H1 (cell line): ENCODE measurements at regions not wholly inside any gene's neighbourhood (a gene's known extent, or its start where the extent isn't known, plus 50 kb on each side); places are given as distances from the start of the nearest gene placed in this dataset.

Experiments
- CTCF ChIA-PET: fragments of 300-600 bp; sonication (Branson Sonifier 250); formaldehyde crosslinking; loops from one replicate; lab custom pipeline; 2021; ENCODE audit not compliant: partially characterized antibody; lab: Charles Lee
- POLR2A ChIA-PET: fragments of 300-600 bp; sonication (Branson Sonifier 250); formaldehyde crosslinking; loops from one replicate; lab custom pipeline; 2021; ENCODE audit warnings: inconsistent platforms; ENCODE audit not compliant: partially characterized antibody; lab: Charles Lee
- DNase-seq, 2 experiments: peaks; one replicate each; pipeline versions ENCODE4 v3.0.0 to v3.0.0-alpha.2; 2010 to 2022; ENCODE audit warnings: low spot score in 2 of 2, low read depth in 1 of 2, mixed read lengths in 1 of 2
- FAIRE-seq: peaks from 2 replicates; lab custom pipeline; 2011; peaks lifted over from hg19 to GRCh38; lab: Jason Lieb, UNC
- H2AFZ ChIP-seq: 2 replicates; pipeline ENCODE4 v1.8.1; 2012; ENCODE audit warnings: low read length, inconsistent platforms
- H2AK5ac ChIP-seq: 2 replicates; pipeline ENCODE4 v1.6.1; 2013; ENCODE audit warnings: low read depth, low read length
- H2BK120ac ChIP-seq: replicated peaks from 2 replicates; pipeline ENCODE3; 2013; ENCODE audit warnings: low read depth, low read length, inconsistent platforms
- H2BK12ac ChIP-seq: 2 replicates; pipeline ENCODE4 v1.6.1; 2013; ENCODE audit warnings: low read depth, low read length
- H2BK15ac ChIP-seq: 2 replicates; pipeline ENCODE4 v1.6.1; 2013; ENCODE audit warnings: low read length
- H2BK20ac ChIP-seq: 2 replicates; pipeline ENCODE4 v1.6.1; 2013; ENCODE audit warnings: low read length
- H2BK5ac ChIP-seq: 2 replicates; pipeline ENCODE4 v1.6.1; 2013; ENCODE audit warnings: low read depth, low read length
- H3K14ac ChIP-seq: 2 replicates; pipeline ENCODE4 v1.6.1; 2013; ENCODE audit warnings: inconsistent platforms; ENCODE audit not compliant: insufficient read length
- H3K18ac ChIP-seq: 2 replicates; pipeline ENCODE4 v1.6.1; 2013; ENCODE audit warnings: low read length; ENCODE audit errors: extremely low read depth
- H3K23ac ChIP-seq: 2 replicates; pipeline ENCODE4 v1.6.1; 2013; ENCODE audit warnings: inconsistent platforms; ENCODE audit not compliant: insufficient read length
- H3K23me2 ChIP-seq: 2 replicates; pipeline ENCODE4 v1.6.1; 2013; ENCODE audit warnings: low read depth, low read length
- H3K27ac ChIP-seq: 2 replicates; pipeline ENCODE4 v1.6.1; 2011; ENCODE audit warnings: low read depth, low read length, inconsistent platforms
- H3K27me3 ChIP-seq, 4 experiments: replicated peaks in 1 of 4; 1 replicate in 1 of 4; 2 replicates in 3 of 4; pipeline versions ENCODE4 v1.6.1 to v1.8.1; 2011 to 2013; ENCODE audit warnings: low read length in 3 of 4, mild to moderate bottlenecking in 3 of 4, inconsistent platforms in 2 of 4, mixed read lengths in 2 of 4, moderate library complexity in 1 of 4; ENCODE audit not compliant: control insufficient read depth in 3 of 4, insufficient read depth in 3 of 4; ENCODE audit errors: extremely low read depth in 1 of 4
- H3K36me3 ChIP-seq, 4 experiments: 2 replicates each; pipeline versions ENCODE4 v1.6.1 to v1.8.1; 2011 to 2013; ENCODE audit warnings: mild to moderate bottlenecking in 4 of 4, low read length in 3 of 4, moderate library complexity in 2 of 4, control low read depth in 1 of 4, inconsistent platforms in 1 of 4; ENCODE audit not compliant: insufficient read depth in 4 of 4, control insufficient read depth in 2 of 4
- H3K4ac ChIP-seq: replicated peaks from 2 replicates; pipeline ENCODE3; 2013; ENCODE audit warnings: low read length, low read depth, mixed read lengths, inconsistent platforms; ENCODE audit not compliant: insufficient read length
- H3K4me1 ChIP-seq, 4 experiments: replicated peaks in 1 of 4; 1 replicate in 1 of 4; 2 replicates in 3 of 4; pipeline versions ENCODE4 v1.6.1 to v1.8.1; 2011 to 2013; ENCODE audit warnings: low read length in 3 of 4, inconsistent platforms in 2 of 4, mixed read lengths in 1 of 4; ENCODE audit not compliant: insufficient read depth in 4 of 4, control insufficient read depth in 3 of 4
- H3K4me2 ChIP-seq, 2 experiments: 2 replicates each; pipeline versions ENCODE4 v1.6.1 to v1.8.1; 2011 to 2013; ENCODE audit warnings: low read depth in 2 of 2, low read length in 2 of 2, control low read depth in 1 of 2, inconsistent platforms in 1 of 2, mild to moderate bottlenecking in 1 of 2; ENCODE audit not compliant: insufficient read depth in 1 of 2
- H3K4me3 ChIP-seq, 4 experiments: fragments of 200-600, 300-600 bp in 1 of 4; sonication (generic), shearing (Covaris generic), sonication (Bioruptor Twin) in 1 of 4; 2 replicates each; pipeline versions ENCODE4 v1.5.1 to v1.8.1; 2011 to 2016; ENCODE audit warnings: low read length in 4 of 4, low read depth in 3 of 4, control low read depth in 2 of 4, inconsistent platforms in 2 of 4, mild to moderate bottlenecking in 2 of 4, mixed read lengths in 1 of 4, moderate library complexity in 1 of 4; ENCODE audit not compliant: insufficient read depth in 2 of 4; ENCODE audit errors: extremely low read depth in 1 of 4
- H3K56ac ChIP-seq: replicated peaks from 2 replicates; pipeline ENCODE3; 2013; ENCODE audit warnings: low read depth, mild to moderate bottlenecking, mixed read lengths, low read length, inconsistent platforms; ENCODE audit not compliant: insufficient read length
- H3K79me1 ChIP-seq: 2 replicates; pipeline ENCODE4 v1.6.1; 2013; ENCODE audit warnings: low read depth, low read length, control low read depth
- H3K79me2 ChIP-seq, 2 experiments: 2 replicates each; pipeline versions ENCODE4 v1.6.1 to v1.8.1; 2012 to 2013; ENCODE audit warnings: low read length in 2 of 2, mild to moderate bottlenecking in 2 of 2, inconsistent platforms in 1 of 2; ENCODE audit not compliant: insufficient read depth in 2 of 2, control insufficient read depth in 1 of 2
- H3K9ac ChIP-seq, 4 experiments: replicated peaks in 1 of 4; 1 replicate in 1 of 4; 2 replicates in 3 of 4; pipeline versions ENCODE4 v1.6.1 to v1.8.1; 2011 to 2013; ENCODE audit warnings: low read depth in 3 of 4, low read length in 3 of 4, control low read depth in 2 of 4, mild to moderate bottlenecking in 2 of 4, moderate library complexity in 2 of 4, inconsistent platforms in 1 of 4; ENCODE audit errors: extremely low read depth in 1 of 4
- H3K9me3 ChIP-seq, 2 experiments: 2 replicates each; pipeline versions ENCODE4 v1.6.1 to v1.8.1; 2012 to 2013; ENCODE audit warnings: mild to moderate bottlenecking in 2 of 2, moderate library complexity in 2 of 2, control low read depth in 1 of 2, inconsistent platforms in 1 of 2, low read depth in 1 of 2, low read length in 1 of 2, mixed read lengths in 1 of 2; ENCODE audit not compliant: insufficient read depth in 2 of 2
- H4K20me1 ChIP-seq, 2 experiments: replicated peaks in 1 of 2; 2 replicates each; pipeline versions ENCODE3 to v1.8.1; 2011 to 2013; ENCODE audit warnings: inconsistent platforms in 2 of 2, low read length in 2 of 2, mild to moderate bottlenecking in 1 of 2; ENCODE audit not compliant: insufficient read depth in 2 of 2, control insufficient read depth in 1 of 2
- H4K5ac ChIP-seq: 2 replicates; pipeline ENCODE4 v1.6.1; 2013; ENCODE audit warnings: low read length, low read depth, mixed read lengths, inconsistent platforms; ENCODE audit not compliant: insufficient read length
- H4K8ac ChIP-seq: 2 replicates; pipeline ENCODE4 v1.8.0; 2013; ENCODE audit warnings: mild to moderate bottlenecking, moderate library complexity, low read length, inconsistent platforms; ENCODE audit not compliant: insufficient read depth; ENCODE audit errors: extremely low read depth
- H4K91ac ChIP-seq: replicated peaks from 2 replicates; pipeline ENCODE3; 2013; ENCODE audit warnings: low read length, mixed read lengths, inconsistent platforms; ENCODE audit not compliant: insufficient read length
- EP300 ChIP-seq, 2 experiments: IDR thresholded peaks; 1 replicate in 1 of 2; 2 replicates in 1 of 2; pipeline ENCODE4 v1.6.1; 2011 to 2012; ENCODE audit warnings: low read depth in 2 of 2, low read length in 2 of 2, mild to moderate bottlenecking in 2 of 2, borderline replicate concordance in 1 of 2, inconsistent platforms in 1 of 2, moderate library complexity in 1 of 2
- EZH2 ChIP-seq: fragments of 200-600 bp; sonication (generic); IDR thresholded peaks from 2 replicates; pipeline ENCODE4 v1.7.1; 2012; ENCODE audit warnings: low read depth, mild to moderate bottlenecking, moderate library complexity, low read length, inconsistent platforms; ENCODE audit not compliant: severe bottlenecking
- POU5F1 ChIP-seq: IDR thresholded peaks from 2 replicates; pipeline ENCODE4 v1.6.1; 2011; ENCODE audit warnings: low read depth, mild to moderate bottlenecking, low read length, moderate library complexity
- SIN3A ChIP-seq, 2 experiments: IDR thresholded peaks in 1 of 2; conservative IDR thresholded peaks in 1 of 2; 2 replicates each; pipeline ENCODE4 v1.6.1; 2011 to 2012; ENCODE audit warnings: low read length in 2 of 2, improper control_type of control experiment in 1 of 2, low read depth in 1 of 2, mild to moderate bottlenecking in 1 of 2
- WGBS, 2 experiments: shearing (Covaris generic) in 1 of 2; methylation state at CpG; one replicate each; pipeline versions ENCODE4 v1.1.6 to v1.1.7; 2013 to 2015; ENCODE audit warnings: low lambda C conversion rate in 2 of 2, mixed read lengths in 2 of 2, inconsistent platforms in 1 of 2, low coverage in 1 of 2, missing lambda C conversion rate in 1 of 2; ENCODE audit not compliant: insufficient replicate concordance in 2 of 2, insufficient coverage in 1 of 2, insufficient read length in 1 of 2; ENCODE audit errors: extremely low coverage in 1 of 2, missing lambda C conversion rate in 1 of 2; 5-methylcytosine and 5-hydroxymethylcytosine counted together

GRCh38 chr5:167752936-167753335, 538.5 kb upstream of the WWC1 start:
- H2BK12ac ChIP-seq: no peak overlapping the region
- CTCF ChIA-PET: interaction anchor here (1.1 to 1.9 kb wide), 4 partner anchors 11 to 125 kb away, joined by 3 to 6 read pairs (median 3); no protein-coding TSS in a partner anchor
- no peaks in the 10 kb centered on the region for H3K23me2 ChIP-seq
- no peaks in the 10 kb centered on the region; a peak in 1 of 4 replicates for H3K9me3 ChIP-seq
- POLR2A ChIA-PET: no interaction called here
- H2BK120ac ChIP-seq: no peak overlapping the region
- no peak overlapping the region for H3K27ac ChIP-seq
- H4K91ac ChIP-seq: no peak overlapping the region
- H3K4me1 ChIP-seq: peaks cover 0 to 5% (median 1%) of the 10 kb centered on the region in 4 experiments; a peak in 2 of 7 replicates
- H3K27me3 ChIP-seq: peaks cover 0 to 1% (median 0%) of the 10 kb centered on the region in 4 experiments; a peak in 1 of 7 replicates
- H3K79me2 ChIP-seq: no peaks in the 10 kb centered on the region
- H3K23ac ChIP-seq: no peak overlapping the region
- DNase-seq (no peak), FAIRE-seq (no peak)
- no peak overlapping the region for H3K4me3 ChIP-seq
- H2BK15ac ChIP-seq: no peak overlapping the region
- H3K14ac ChIP-seq: no peak overlapping the region
- H2AFZ ChIP-seq: no peak overlapping the region
- H3K4me2 ChIP-seq: no peak overlapping the region
- no peaks in the 10 kb centered on the region for H4K20me1 ChIP-seq
- H3K56ac ChIP-seq: no peak overlapping the region
- H3K18ac ChIP-seq: no peak overlapping the region
- no peaks in the 10 kb centered on the region for H3K36me3 ChIP-seq
- no peak overlapping the region for H2BK20ac ChIP-seq
- 92% methylated on average over 4 of the region's 4 CpGs; no CpG with 5 or more reads in 1 of the 2 experiments for WGBS, 2 experiments
- H3K4ac ChIP-seq: no peak overlapping the region
- no peak overlapping the region for H4K5ac ChIP-seq
- H4K8ac ChIP-seq: no peak overlapping the region
- no peaks in the 10 kb centered on the region for H3K79me1 ChIP-seq
- H3K9ac ChIP-seq: no peak overlapping the region
- no peak overlapping the region for H2BK5ac ChIP-seq
- H2AK5ac ChIP-seq: no peak overlapping the region
- TF ChIP-seq SIN3A (conservative IDR thresholded peaks at IDR 0.05 in 1 of 2, IDR thresholded peaks at IDR 0.05 in 1 of 2; ENCODE audit: low read depth in 1 of 2, low read length in 2 of 2) (no peak), POU5F1 (no peak), EP300 (IDR thresholded peaks at IDR 0.05; ENCODE audit: borderline replicate concordance in 1 of 2, low read depth in 2 of 2, low read length in 2 of 2) (no peak), EZH2 (no peak)
